HCT116 (cell line): ENCODE measurements at regions not wholly inside any gene's neighbourhood (a gene's known extent, or its start where the extent isn't known, plus 50 kb on each side); places are given as distances from the start of the nearest gene placed in this dataset.

Experiments
- ATAC-seq: fragments of 200-7000 bp; cut with Tn5 transposase; 2 replicates; pipeline ENCODE4 v1.9.1; 2020; ENCODE audit warnings: mild to moderate bottlenecking, moderate library complexity
- BruUV-seq: library from RNA; stranded (reverse); fragments of 400-500 nt; replicated peaks from 2 replicates; lab custom pipeline; 2021; lab: Mats Ljungman, UMichigan
- CTCF ChIA-PET: fragments of 300-600 bp; sonication (Branson Sonifier 250); formaldehyde crosslinking; loops from one replicate; lab custom pipeline; 2021; ENCODE audit warnings: antibody characterized with exemption; lab: Charles Lee
- POLR2A ChIA-PET: fragments of 300-600, 350-600 bp; sonication (Branson Sonifier 250); formaldehyde crosslinking; loops from one replicate; lab custom pipeline; 2021; ENCODE audit warnings: antibody characterized with exemption; lab: Charles Lee
- RAD21 ChIA-PET, 2 experiments: fragments of 300-600 bp; sonication (Branson Sonifier 250); formaldehyde crosslinking; loops; one replicate each; lab custom pipeline; 2023; ENCODE audit warnings: low total read pairs in 2 of 2; ENCODE audit not compliant: uncharacterized antibody in 2 of 2, unreplicated experiment in 2 of 2, low non-redundant PET in 1 of 2; lab: Charles Lee
- DNase-seq: peaks from one replicate; pipeline ENCODE4 v3.0.0-alpha.2; 2010; ENCODE audit warnings: low read depth, low spot score
- H2AFZ ChIP-seq: fragments of 200-600 bp; shearing (Covaris generic), sonication (generic); 2 replicates; pipeline ENCODE4 v1.6.1; 2017; ENCODE audit warnings: low read depth, mixed run types, mixed read lengths, antibody characterized with exemption, low read length; ENCODE audit not compliant: poor library complexity, severe bottlenecking
- H3K27ac ChIP-seq: 2 replicates; pipeline ENCODE4 v1.5.1; 2012; ENCODE audit warnings: low read depth, low read length
- H3K27me3 ChIP-seq: fragments of 200-600 bp; sonication (generic); 2 replicates; pipeline ENCODE4 v1.6.1; 2016; ENCODE audit warnings: mixed run types, low read length, mixed read lengths; ENCODE audit not compliant: insufficient read depth
- H3K36me3 ChIP-seq, 2 experiments: fragments of 200-500 bp in 1 of 2; fragments of 200-600 bp in 1 of 2; sonication (Bioruptor generic) in 1 of 2; sonication (generic) in 1 of 2; 2 replicates each; pipeline versions ENCODE4 v1.5.1 to v1.6.1; 2014 to 2016; ENCODE audit warnings: low read length in 2 of 2, inconsistent platforms in 1 of 2, mixed read lengths in 1 of 2, mixed run types in 1 of 2; ENCODE audit not compliant: insufficient read depth in 2 of 2, control insufficient read depth in 1 of 2
- H3K4me1 ChIP-seq, 2 experiments: fragments of 200-600 bp in 1 of 2; sonication (generic) in 1 of 2; 2 replicates each; pipeline versions ENCODE4 v1.5.1 to v1.6.1; 2012 to 2017; ENCODE audit warnings: low read length in 2 of 2, inconsistent platforms in 1 of 2, mild to moderate bottlenecking in 1 of 2, mixed read lengths in 1 of 2, mixed run types in 1 of 2, moderate library complexity in 1 of 2; ENCODE audit not compliant: insufficient read depth in 2 of 2, control insufficient read depth in 1 of 2
- H3K4me2 ChIP-seq: fragments of 200-600 bp; sonication (generic); 2 replicates; pipeline ENCODE4 v1.6.1; 2017; ENCODE audit warnings: mixed run types, low read length, mixed read lengths
- H3K4me3 ChIP-seq, 2 experiments: fragments of 200-600 bp in 1 of 2; sonication (generic) in 1 of 2; replicated peaks in 1 of 2; 2 replicates each; pipeline ENCODE4 v1.5.1; 2011 to 2016; ENCODE audit warnings: low read length in 2 of 2, control low read depth in 1 of 2, low read depth in 1 of 2, mild to moderate bottlenecking in 1 of 2, mixed read lengths in 1 of 2, mixed run types in 1 of 2
- H3K79me2 ChIP-seq: fragments of 200-600 bp; sonication (generic); 2 replicates; pipeline ENCODE4 v1.6.1; 2017; ENCODE audit warnings: mild to moderate bottlenecking, mixed run types, low read length, moderate library complexity, mixed read lengths; ENCODE audit not compliant: insufficient read depth
- H3K9ac ChIP-seq: fragments of 200-600 bp; sonication (generic); 2 replicates; pipeline ENCODE4 v1.6.1; 2016; ENCODE audit warnings: low read length, mixed read lengths
- H3K9me2 ChIP-seq: fragments of 200-600 bp; sonication (generic), shearing (Covaris generic); 2 replicates; pipeline ENCODE4 v1.6.1; 2017; ENCODE audit warnings: mixed run types, mild to moderate bottlenecking, moderate library complexity; ENCODE audit not compliant: insufficient read depth
- H3K9me3 ChIP-seq, 2 experiments: fragments of 200-500 bp in 1 of 2; fragments of 200-600 bp in 1 of 2; sonication (Bioruptor generic) in 1 of 2; sonication (generic) in 1 of 2; 2 replicates each; pipeline ENCODE4 v1.6.1; 2014 to 2017; ENCODE audit warnings: low read length in 2 of 2, mixed read lengths in 2 of 2, inconsistent platforms in 1 of 2, low read depth in 1 of 2, mild to moderate bottlenecking in 1 of 2, mixed run types in 1 of 2, moderate library complexity in 1 of 2; ENCODE audit not compliant: control insufficient read depth in 1 of 2, insufficient read depth in 1 of 2
- H4K20me1 ChIP-seq: fragments of 200-600 bp; sonication (generic), shearing (Covaris generic); 2 replicates; pipeline ENCODE4 v1.6.1; 2017; ENCODE audit warnings: mixed run types, mild to moderate bottlenecking, moderate library complexity; ENCODE audit not compliant: insufficient read depth
- ATF3 ChIP-seq: IDR thresholded peaks from 2 replicates; pipeline ENCODE4 v1.6.1; 2012
- CBX3 ChIP-seq: IDR thresholded peaks from 2 replicates; pipeline ENCODE4 v1.6.1; 2012; ENCODE audit warnings: low read depth
- CEBPB ChIP-seq: IDR thresholded peaks from 2 replicates; pipeline ENCODE4 v1.6.1; 2012; ENCODE audit warnings: low read depth
- EZH2phosphoT487 ChIP-seq: fragments of 200-600 bp; IDR thresholded peaks from 2 replicates; pipeline ENCODE4 v1.6.1; 2018; ENCODE audit warnings: antibody characterized with exemption, borderline replicate concordance
- JUND ChIP-seq: IDR thresholded peaks from 2 replicates; pipeline ENCODE4 v1.6.1; 2012
- MAX ChIP-seq: IDR thresholded peaks from 2 replicates; pipeline ENCODE4 v1.6.1; 2012
- POLR2A ChIP-seq: IDR thresholded peaks from 2 replicates; pipeline ENCODE4 v1.7.0; 2011; ENCODE audit warnings: borderline replicate concordance; ENCODE audit not compliant: insufficient read depth, insufficient read length; ENCODE audit errors: extremely low read depth
- SIN3A ChIP-seq: IDR thresholded peaks from 2 replicates; pipeline ENCODE4 v1.6.1; 2012; ENCODE audit warnings: low read depth
- SP1 ChIP-seq: IDR thresholded peaks from 2 replicates; pipeline ENCODE4 v1.6.1; 2012; ENCODE audit warnings: low read depth
- ZNF274 ChIP-seq: fragments of 200-500 bp; sonication (Bioruptor generic); IDR thresholded peaks from 2 replicates; pipeline ENCODE4 v1.6.1; 2014; ENCODE audit warnings: mild to moderate bottlenecking, low read depth, low read length, inconsistent platforms
- intact Hi-C: fragments of 100-400 bp; cut with micrococcal nuclease; formaldehyde crosslinking; loops from 2 replicates; pipeline ENCODE4 v1.10.0; 2022

GRCh38 chr21:28455253-28455600 is 537.5 kb downstream of the LTN1 start (continued):
- TF ChIP-seq ZNF274, result no peak

- CTCF ChIA-PET, result no interaction called here
- H3K4me3 ChIP-seq, result no peak overlapping the region
- ATAC-seq, result no peak
Measured at GRCh38 chr21:28454564-28455252, 538.0 kb downstream of the LTN1 start.

GRCh38 chr21:28447462-28447861 is 545.2 kb downstream of the LTN1 start:
- Histone ChIP-seq H3K4me2 (no peak overlapping the region), H3K9me3 (peaks cover 0 to 33% of the 10 kb centered on the region in 2 experiments; a peak in 2 of 4 replicates), H3K9me2 (no peaks in the 10 kb centered on the region), H3K27ac (no peak overlapping the region), H3K79me2 (no peaks in the 10 kb centered on the region), H3K4me3 (no peak overlapping the region), H3K4me1 (no peaks in the 10 kb centered on the region), H3K27me3 (no peaks in the 10 kb centered on the region), H3K9ac (no peak overlapping the region), H4K20me1 (no peaks in the 10 kb centered on the region), H2AFZ (no peak overlapping the region), H3K36me3 (no peaks in the 10 kb centered on the region)
- ChIA-PET RAD21 (no interaction called here), CTCF (no interaction called here), POLR2A (no interaction called here)
- TF ChIP-seq MAX, result no peak
- TF ChIP-seq POLR2A, result no peak
- no peak for TF ChIP-seq ATF3
- no peak for TF ChIP-seq SIN3A
- no peak for TF ChIP-seq CEBPB
- TF ChIP-seq ZNF274, result no peak
- no peak for TF ChIP-seq SP1
- no peak for TF ChIP-seq JUND
- TF ChIP-seq EZH2phosphoT487, result no peak
- intact Hi-C loops, result no loop called here
- BruUV-seq, result no TSS peak
- DNase-seq (no peak), ATAC-seq (no peak)

More at GRCh38 chr21:28454564-28455252, 538.0 kb downstream of the LTN1 start:
- Histone ChIP-seq H3K9me2 (no peaks in the 10 kb centered on the region), H4K20me1 (no peaks in the 10 kb centered on the region), H3K36me3 (no peaks in the 10 kb centered on the region), H3K9me3 (peaks cover 0 to 47% of the 10 kb centered on the region in 2 experiments; a peak in 2 of 4 replicates), H3K27ac (no peak overlapping the region), H2AFZ (no peak overlapping the region), H3K79me2 (no peaks in the 10 kb centered on the region), H3K9ac (no peak overlapping the region), H3K27me3 (no peaks in the 10 kb centered on the region), H3K4me2 (no peak overlapping the region), H3K4me1 (no peaks in the 10 kb centered on the region)
- no TSS peak for BruUV-seq
- RAD21 ChIA-PET, result no interaction called here
- DNase-seq, result no peak
- POLR2A ChIA-PET, result no interaction called here
- TF ChIP-seq CBX3, result no peak
- intact Hi-C loops, result no loop called here
